ENCODE measurements at regions not wholly inside any gene's neighbourhood (a gene's known extent, or its start where the extent isn't known, plus 50 kb on each side); places are given as distances from the start of the nearest gene placed in this dataset.
A peak's percentile ranks its signal among the peaks of the same experiment; 100 is the strongest.

DNA sequence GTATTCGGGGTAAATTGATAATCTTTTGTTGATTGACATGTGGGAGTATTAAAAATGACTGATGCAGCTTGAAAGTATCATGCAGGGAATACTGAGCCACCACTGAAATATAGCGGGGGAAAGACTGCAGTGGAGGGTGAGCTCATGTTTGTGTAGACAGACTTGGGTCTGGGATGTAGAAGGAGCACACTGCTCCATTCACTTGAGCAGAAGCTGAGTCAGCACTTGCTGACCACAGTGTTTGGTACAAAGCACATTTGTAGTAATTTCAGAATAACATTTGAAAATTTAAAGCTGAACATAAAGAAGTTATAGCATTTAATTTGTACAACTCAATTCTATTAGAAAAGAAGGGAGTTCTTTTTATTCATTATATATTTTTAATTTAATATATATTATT, 304.3 kb upstream of the PRICKLE1 start:
- H3K4me3 ChIP-seq (ENCODE audit: low read depth, low read length), result no peak overlapping the region
- TF ChIP-seq, protein P1, sequence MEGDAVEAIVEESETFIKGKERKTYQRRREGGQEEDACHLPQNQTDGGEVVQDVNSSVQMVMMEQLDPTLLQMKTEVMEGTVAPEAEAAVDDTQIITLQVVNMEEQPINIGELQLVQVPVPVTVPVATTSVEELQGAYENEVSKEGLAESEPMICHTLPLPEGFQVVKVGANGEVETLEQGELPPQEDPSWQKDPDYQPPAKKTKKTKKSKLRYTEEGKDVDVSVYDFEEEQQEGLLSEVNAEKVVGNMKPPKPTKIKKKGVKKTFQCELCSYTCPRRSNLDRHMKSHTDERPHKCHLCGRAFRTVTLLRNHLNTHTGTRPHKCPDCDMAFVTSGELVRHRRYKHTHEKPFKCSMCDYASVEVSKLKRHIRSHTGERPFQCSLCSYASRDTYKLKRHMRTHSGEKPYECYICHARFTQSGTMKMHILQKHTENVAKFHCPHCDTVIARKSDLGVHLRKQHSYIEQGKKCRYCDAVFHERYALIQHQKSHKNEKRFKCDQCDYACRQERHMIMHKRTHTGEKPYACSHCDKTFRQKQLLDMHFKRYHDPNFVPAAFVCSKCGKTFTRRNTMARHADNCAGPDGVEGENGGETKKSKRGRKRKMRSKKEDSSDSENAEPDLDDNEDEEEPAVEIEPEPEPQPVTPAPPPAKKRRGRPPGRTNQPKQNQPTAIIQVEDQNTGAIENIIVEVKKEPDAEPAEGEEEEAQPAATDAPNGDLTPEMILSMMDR (IDR thresholded peaks at IDR 0.05; ENCODE audit: insufficient read depth, low read length), result no peak
- no peak for DNase-seq (ENCODE audit: low read depth)

DNA sequence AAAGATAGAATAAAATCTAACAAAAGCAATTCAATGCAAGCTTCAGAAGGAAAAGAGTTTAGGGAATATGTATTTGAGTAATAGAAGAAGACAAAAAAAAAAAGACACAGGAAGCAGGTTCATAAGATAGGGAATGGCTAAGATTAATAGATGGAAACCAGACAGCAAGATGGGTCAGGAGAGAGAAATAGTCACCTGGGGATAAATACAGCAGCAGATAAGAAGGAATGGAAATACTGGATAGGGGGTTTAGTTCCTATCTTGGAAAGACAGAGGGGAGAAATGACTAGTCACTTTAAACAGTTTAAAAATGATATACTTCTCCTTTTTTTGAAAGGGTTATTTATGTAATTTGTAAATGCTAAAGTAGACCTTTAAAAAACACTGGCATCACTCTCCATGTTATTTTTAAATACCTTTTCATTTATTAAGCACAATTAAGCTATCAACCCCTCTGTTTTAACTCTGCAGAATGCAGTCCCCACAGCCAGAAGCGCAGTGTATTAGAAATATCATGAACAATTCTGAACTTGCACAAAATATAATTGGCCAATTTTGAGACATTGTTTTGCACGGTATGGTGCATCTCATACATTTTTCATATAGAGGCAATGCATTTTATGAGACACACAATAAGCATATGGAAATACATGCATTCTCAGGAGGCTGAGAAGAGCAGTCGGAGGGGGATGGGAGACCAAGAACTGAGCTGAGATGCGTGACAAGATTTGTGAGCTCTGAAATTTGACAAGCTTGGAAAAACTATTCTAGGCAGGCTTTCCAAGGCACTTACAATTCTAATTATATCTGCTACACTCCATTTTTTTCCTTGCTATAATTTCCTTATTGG, 303.4 kb upstream of the PRICKLE1 start:
- no peak overlapping the region for H3K4me3 ChIP-seq (ENCODE audit: low read depth, low read length)
- TF ChIP-seq, protein P1 (IDR thresholded peaks at IDR 0.05; ENCODE audit: insufficient read depth, low read length), result no peak
- no peak for DNase-seq (ENCODE audit: low read depth)

DNA sequence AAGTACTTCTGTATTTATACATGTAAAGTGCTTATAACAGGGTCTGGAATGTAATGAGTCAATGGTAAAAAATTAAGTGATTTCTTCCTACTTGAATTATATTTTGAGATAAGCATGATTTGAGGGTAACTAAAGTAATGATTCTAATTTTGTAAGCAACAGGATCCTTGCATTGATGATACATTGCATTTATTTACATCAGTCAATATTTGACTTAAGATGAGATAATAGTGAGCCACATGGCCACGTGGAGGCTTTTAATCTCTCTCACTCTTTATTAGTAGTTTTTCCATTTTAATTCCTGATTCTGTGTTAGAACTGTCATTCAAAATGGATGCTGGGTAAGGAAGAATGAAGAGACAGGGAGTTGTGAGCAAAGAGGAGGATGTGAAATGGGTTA, 298.1 kb upstream of the PRICKLE1 start:
- DNase-seq (ENCODE audit: low read depth), result peak; percentile 1
- TF ChIP-seq, protein P1 (IDR thresholded peaks at IDR 0.05; ENCODE audit: insufficient read depth, low read length), result no peak
- no peak overlapping the region for H3K4me3 ChIP-seq (ENCODE audit: low read depth, low read length)

DNA sequence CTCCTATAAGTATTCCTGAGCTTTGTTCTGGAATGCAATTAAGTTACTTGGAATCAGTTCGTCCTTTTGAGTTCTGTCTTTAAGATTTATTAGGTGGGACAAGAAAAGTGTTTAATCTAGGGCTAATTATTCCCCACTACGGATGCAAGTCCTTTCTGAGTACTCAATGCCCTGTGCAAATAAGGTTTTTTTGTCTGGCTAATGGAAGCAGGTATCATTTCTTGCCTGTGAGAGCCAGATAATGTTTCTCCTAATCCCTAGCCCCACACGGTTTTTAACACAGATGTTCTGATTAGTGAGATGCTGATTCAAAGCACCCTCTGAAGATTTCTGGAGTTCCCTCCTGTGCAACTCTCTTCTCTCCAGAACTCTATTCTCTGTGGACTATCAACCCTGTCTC, 296.6 kb upstream of the PRICKLE1 start:
- no peak for DNase-seq (ENCODE audit: low read depth)
- TF ChIP-seq, protein P1 (IDR thresholded peaks at IDR 0.05; ENCODE audit: insufficient read depth, low read length), result no peak
- H3K4me3 ChIP-seq (ENCODE audit: low read depth, low read length), result no peak overlapping the region

DNA sequence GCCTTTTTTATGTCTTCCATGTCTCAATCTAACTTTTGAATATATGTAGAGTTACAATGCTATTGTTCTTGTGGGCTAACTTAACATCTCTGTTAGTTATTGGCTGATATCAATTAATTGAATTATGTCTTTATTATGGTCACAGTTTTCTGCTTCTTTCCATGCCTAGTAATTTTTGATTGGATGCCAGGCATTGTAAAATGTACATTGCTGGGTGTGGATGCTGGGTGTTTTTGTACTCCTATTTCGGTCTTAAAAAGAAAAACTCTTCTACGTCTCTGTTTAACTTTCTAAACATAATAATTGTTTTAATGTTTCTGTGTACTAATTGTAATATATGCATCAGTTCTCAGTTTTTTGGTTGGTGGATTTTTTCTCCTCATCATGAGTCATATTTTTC, 296.1 kb upstream of the PRICKLE1 start:
- TF ChIP-seq, protein P1 (IDR thresholded peaks at IDR 0.05; ENCODE audit: insufficient read depth, low read length), result no peak
- H3K4me3 ChIP-seq (ENCODE audit: low read depth, low read length), result no peak overlapping the region
- no peak for DNase-seq (ENCODE audit: low read depth)

DNA sequence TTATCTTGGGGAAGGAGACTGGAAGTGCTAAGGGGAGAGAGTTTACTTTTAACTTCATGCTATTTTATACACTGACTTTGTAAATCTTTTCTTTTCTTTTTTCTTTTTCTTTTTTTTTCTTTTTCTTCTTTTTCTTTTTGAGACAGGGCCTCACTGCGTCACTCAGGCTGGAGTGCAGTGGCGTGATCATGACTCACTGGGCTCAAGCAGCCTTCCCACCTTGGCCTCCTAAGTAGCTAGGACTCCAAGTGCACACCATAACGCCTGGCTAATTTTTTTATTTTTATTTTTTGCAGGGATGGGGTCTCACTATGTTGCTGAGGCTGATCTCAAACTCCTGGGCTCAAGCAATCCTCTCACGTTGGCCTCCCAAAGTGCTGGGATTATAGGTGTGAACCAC, 294.6 kb upstream of the PRICKLE1 start:
- DNase-seq (ENCODE audit: low read depth), result no peak
- TF ChIP-seq, protein P1 (IDR thresholded peaks at IDR 0.05; ENCODE audit: insufficient read depth, low read length), result no peak
- H3K4me3 ChIP-seq (ENCODE audit: low read depth, low read length), result no peak overlapping the region
